WTC11 (cell line): ENCODE measurements at regions not wholly inside any gene's neighbourhood (a gene's known extent, or its start where the extent isn't known, plus 50 kb on each side); places are given as distances from the start of the nearest gene placed in this dataset.

Experiments
- ATAC-seq: fragments of 200-7000 bp; cut with Tn5 transposase; 2 replicates; pipeline ENCODE4 v1.10.0; 2021; ENCODE audit warnings: mild to moderate bottlenecking, moderate library complexity
- CTCF ChIA-PET: fragments of 300-600 bp; sonication (Branson Sonifier 250); formaldehyde crosslinking; loops from one replicate; lab custom pipeline; 2021; ENCODE audit warnings: antibody characterized with exemption; lab: Charles Lee
- POLR2A ChIA-PET: fragments of 350-600 bp; sonication (Branson Sonifier 250); formaldehyde crosslinking; loops from one replicate; lab custom pipeline; 2021; ENCODE audit warnings: antibody characterized with exemption; lab: Charles Lee
- DNase-seq: peaks from one replicate; pipeline ENCODE4 v3.0.0; 2021; ENCODE audit warnings: low spot score
- H3K27ac Mint-ChIP-seq: 2 replicates; pipeline ENCODE4 v1.8.0; 2021; ENCODE audit warnings: mixed read lengths
- H3K27me3 Mint-ChIP-seq: 2 replicates; pipeline ENCODE4 v1.8.0; 2021; ENCODE audit warnings: low read depth, mild to moderate bottlenecking, moderate library complexity, mixed read lengths
- H3K36me3 Mint-ChIP-seq: 2 replicates; pipeline ENCODE4 v1.8.0; 2021; ENCODE audit warnings: mixed read lengths
- H3K4me1 Mint-ChIP-seq: 2 replicates; pipeline ENCODE4 v1.8.0; 2022; ENCODE audit warnings: mixed read lengths
- H3K4me3 Mint-ChIP-seq: 2 replicates; pipeline ENCODE4 v1.8.0; 2021; ENCODE audit warnings: mild to moderate bottlenecking, moderate library complexity, mixed read lengths
- H3K9me3 Mint-ChIP-seq: 2 replicates; pipeline ENCODE4 v1.8.0; 2021; ENCODE audit warnings: mixed read lengths
- AFF4 ChIP-seq: sonication (generic); formaldehyde crosslinking; IDR thresholded peaks from 2 replicates; pipeline ENCODE4 v1.8.1; 2023; ENCODE audit warnings: mild to moderate bottlenecking, missing genetic modification reagents, borderline replicate concordance
- CREM ChIP-seq: sonication (generic); formaldehyde crosslinking; IDR thresholded peaks from 2 replicates; pipeline ENCODE4 v1.8.1; 2022; ENCODE audit warnings: mild to moderate bottlenecking, missing genetic modification reagents, moderate library complexity
- E2F1 ChIP-seq: sonication (generic); formaldehyde crosslinking; IDR thresholded peaks from 2 replicates; pipeline ENCODE4 v1.8.0; 2022; ENCODE audit warnings: mild to moderate bottlenecking, missing genetic modification reagents
- ELF4 ChIP-seq: sonication (generic); formaldehyde crosslinking; IDR thresholded peaks from 2 replicates; pipeline ENCODE4 v1.8.1; 2022; ENCODE audit warnings: low read depth, mild to moderate bottlenecking, moderate library complexity, missing genetic modification reagents
- EMX1 ChIP-seq: fragments of 250-450 bp; sonication (Bioruptor Pico); IDR thresholded peaks from 2 replicates; pipeline ENCODE4 v1.8.0; 2021; ENCODE audit warnings: mild to moderate bottlenecking
- HMGA2 ChIP-seq: fragments of 250-450 bp; sonication (Bioruptor Pico); IDR thresholded peaks from 2 replicates; pipeline ENCODE4 v1.4.0; 2021; ENCODE audit warnings: mild to moderate bottlenecking, moderate library complexity
- NR3C1 ChIP-seq: sonication (generic); formaldehyde crosslinking; conservative IDR thresholded peaks from 2 replicates; pipeline ENCODE4 v1.8.1; 2023; ENCODE audit warnings: low read depth, mild to moderate bottlenecking, missing genetic modification reagents
- PRRX2 ChIP-seq: fragments of 250-450 bp; sonication (Bioruptor Pico); IDR thresholded peaks from 2 replicates; pipeline ENCODE4 v1.8.0; 2021; ENCODE audit warnings: mild to moderate bottlenecking
- SP1 ChIP-seq: sonication (generic); formaldehyde crosslinking; conservative IDR thresholded peaks from 2 replicates; pipeline ENCODE4 v1.8.1; 2022; ENCODE audit warnings: missing genetic modification reagents
- TEAD1 ChIP-seq: sonication (generic); formaldehyde crosslinking; IDR thresholded peaks from 2 replicates; pipeline ENCODE4 v1.8.0; 2022; ENCODE audit warnings: mild to moderate bottlenecking, missing genetic modification reagents
- ZNF219 ChIP-seq: sonication (generic); formaldehyde crosslinking; IDR thresholded peaks from 2 replicates; pipeline ENCODE4 v1.8.0; 2023; ENCODE audit warnings: missing genetic modification reagents, mild to moderate bottlenecking, borderline replicate concordance
- ZNF396 ChIP-seq: fragments of 250-450 bp; sonication (Bioruptor Pico); IDR thresholded peaks from 2 replicates; pipeline ENCODE4 v1.8.0; 2021; ENCODE audit warnings: mild to moderate bottlenecking, moderate library complexity, borderline replicate concordance
- ZNF425 ChIP-seq: fragments of 250-450 bp; sonication (Bioruptor Pico); conservative IDR thresholded peaks from 2 replicates; pipeline ENCODE4 v1.9.0; 2021; ENCODE audit warnings: mild to moderate bottlenecking
- TF ChIP-seq, protein P1 (sequence below): sonication (generic); formaldehyde crosslinking; IDR thresholded peaks from 2 replicates; pipeline ENCODE4 v1.8.1; 2022; ENCODE audit warnings: low read depth, missing genetic modification reagents, borderline replicate concordance
- TF ChIP-seq, protein P2 (sequence below): fragments of 250-450 bp; sonication (Bioruptor Pico); IDR thresholded peaks from 2 replicates; pipeline ENCODE4 v2.1.2; 2022; ENCODE audit warnings: mild to moderate bottlenecking, moderate library complexity
- TF ChIP-seq, protein P3 (sequence below): sonication (generic); formaldehyde crosslinking; IDR thresholded peaks from 2 replicates; pipeline ENCODE4 v1.8.0; 2023; ENCODE audit warnings: mild to moderate bottlenecking, missing genetic modification reagents
- TF ChIP-seq, protein P4 (sequence below): fragments of 250-450 bp; sonication (Bioruptor Pico); IDR thresholded peaks from 2 replicates; pipeline ENCODE4 v1.8.0; 2021; ENCODE audit warnings: mild to moderate bottlenecking

- TF ChIP-seq, protein P1, sequence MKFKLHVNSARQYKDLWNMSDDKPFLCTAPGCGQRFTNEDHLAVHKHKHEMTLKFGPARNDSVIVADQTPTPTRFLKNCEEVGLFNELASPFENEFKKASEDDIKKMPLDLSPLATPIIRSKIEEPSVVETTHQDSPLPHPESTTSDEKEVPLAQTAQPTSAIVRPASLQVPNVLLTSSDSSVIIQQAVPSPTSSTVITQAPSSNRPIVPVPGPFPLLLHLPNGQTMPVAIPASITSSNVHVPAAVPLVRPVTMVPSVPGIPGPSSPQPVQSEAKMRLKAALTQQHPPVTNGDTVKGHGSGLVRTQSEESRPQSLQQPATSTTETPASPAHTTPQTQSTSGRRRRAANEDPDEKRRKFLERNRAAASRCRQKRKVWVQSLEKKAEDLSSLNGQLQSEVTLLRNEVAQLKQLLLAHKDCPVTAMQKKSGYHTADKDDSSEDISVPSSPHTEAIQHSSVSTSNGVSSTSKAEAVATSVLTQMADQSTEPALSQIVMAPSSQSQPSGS: no peak
- TF ChIP-seq, protein P2, sequence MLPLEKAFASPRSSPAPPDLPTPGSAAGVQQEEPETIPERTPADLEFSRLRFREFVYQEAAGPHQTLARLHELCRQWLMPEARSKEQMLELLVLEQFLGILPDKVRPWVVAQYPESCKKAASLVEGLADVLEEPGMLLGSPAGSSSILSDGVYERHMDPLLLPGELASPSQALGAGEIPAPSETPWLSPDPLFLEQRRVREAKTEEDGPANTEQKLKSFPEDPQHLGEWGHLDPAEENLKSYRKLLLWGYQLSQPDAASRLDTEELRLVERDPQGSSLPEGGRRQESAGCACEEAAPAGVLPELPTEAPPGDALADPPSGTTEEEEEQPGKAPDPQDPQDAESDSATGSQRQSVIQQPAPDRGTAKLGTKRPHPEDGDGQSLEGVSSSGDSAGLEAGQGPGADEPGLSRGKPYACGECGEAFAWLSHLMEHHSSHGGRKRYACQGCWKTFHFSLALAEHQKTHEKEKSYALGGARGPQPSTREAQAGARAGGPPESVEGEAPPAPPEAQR: no peak
- no peak for TF ChIP-seq PRRX2
- no peak for TF ChIP-seq E2F1 (CRISPR knock-in tag)
- no peak for TF ChIP-seq SP1
- TF ChIP-seq CREM (CRISPR knock-in tag): no peak
- no peak for TF ChIP-seq ELF4 (CRISPR knock-in tag)
These were observed 713.5 kb downstream of the AMY1C start (continued) for GRCh38 chr1:104463126-104463697.

DNA sequence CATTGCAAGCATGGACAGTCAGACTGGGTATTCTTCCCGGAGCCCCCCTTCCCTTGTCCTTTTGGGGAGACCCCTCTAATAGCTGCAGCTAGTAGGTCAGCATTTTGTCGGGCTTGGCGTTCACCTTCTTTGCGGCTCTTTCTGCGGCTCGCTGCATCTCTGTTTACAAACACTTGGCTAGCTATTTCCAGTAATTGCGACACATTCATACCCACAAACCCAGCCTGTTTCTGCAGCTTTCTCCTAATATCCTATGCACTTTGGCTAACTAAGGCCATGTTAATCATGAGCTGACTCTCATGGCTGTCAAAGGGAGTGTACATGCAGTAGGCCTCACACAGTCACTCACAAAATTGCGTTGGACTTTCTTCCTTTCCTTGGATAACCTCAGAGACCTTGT is 716.4 kb downstream of the AMY1C start:
- ChIA-PET CTCF (no interaction called here), POLR2A (no interaction called here)
- Mint-ChIP-seq H3K27me3 (peaks cover 3% of the 10 kb centered on the region; the same call in 1 of the 2 replicates), H3K27ac (no peak overlapping the region), H3K9me3 (peaks cover 49% of the 10 kb centered on the region), H3K4me3 (no peak overlapping the region), H3K36me3 (peaks cover 18% of the 10 kb centered on the region), H3K4me1 (no peaks in the 10 kb centered on the region)
- ATAC-seq: no peak
- TF ChIP-seq, protein P3, sequence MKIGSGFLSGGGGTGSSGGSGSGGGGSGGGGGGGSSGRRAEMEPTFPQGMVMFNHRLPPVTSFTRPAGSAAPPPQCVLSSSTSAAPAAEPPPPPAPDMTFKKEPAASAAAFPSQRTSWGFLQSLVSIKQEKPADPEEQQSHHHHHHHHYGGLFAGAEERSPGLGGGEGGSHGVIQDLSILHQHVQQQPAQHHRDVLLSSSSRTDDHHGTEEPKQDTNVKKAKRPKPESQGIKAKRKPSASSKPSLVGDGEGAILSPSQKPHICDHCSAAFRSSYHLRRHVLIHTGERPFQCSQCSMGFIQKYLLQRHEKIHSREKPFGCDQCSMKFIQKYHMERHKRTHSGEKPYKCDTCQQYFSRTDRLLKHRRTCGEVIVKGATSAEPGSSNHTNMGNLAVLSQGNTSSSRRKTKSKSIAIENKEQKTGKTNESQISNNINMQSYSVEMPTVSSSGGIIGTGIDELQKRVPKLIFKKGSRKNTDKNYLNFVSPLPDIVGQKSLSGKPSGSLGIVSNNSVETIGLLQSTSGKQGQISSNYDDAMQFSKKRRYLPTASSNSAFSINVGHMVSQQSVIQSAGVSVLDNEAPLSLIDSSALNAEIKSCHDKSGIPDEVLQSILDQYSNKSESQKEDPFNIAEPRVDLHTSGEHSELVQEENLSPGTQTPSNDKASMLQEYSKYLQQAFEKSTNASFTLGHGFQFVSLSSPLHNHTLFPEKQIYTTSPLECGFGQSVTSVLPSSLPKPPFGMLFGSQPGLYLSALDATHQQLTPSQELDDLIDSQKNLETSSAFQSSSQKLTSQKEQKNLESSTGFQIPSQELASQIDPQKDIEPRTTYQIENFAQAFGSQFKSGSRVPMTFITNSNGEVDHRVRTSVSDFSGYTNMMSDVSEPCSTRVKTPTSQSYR (CRISPR knock-in tag): no peak
- TF ChIP-seq TEAD1 (CRISPR knock-in tag): no peak
- TF ChIP-seq ELF4 (CRISPR knock-in tag): no peak
- TF ChIP-seq NR3C1 (CRISPR knock-in tag): no peak
- no peak for TF ChIP-seq EMX1 (CRISPR knock-in tag)
- no peak for TF ChIP-seq ZNF396 (CRISPR knock-in tag)
- TF ChIP-seq, protein P4, sequence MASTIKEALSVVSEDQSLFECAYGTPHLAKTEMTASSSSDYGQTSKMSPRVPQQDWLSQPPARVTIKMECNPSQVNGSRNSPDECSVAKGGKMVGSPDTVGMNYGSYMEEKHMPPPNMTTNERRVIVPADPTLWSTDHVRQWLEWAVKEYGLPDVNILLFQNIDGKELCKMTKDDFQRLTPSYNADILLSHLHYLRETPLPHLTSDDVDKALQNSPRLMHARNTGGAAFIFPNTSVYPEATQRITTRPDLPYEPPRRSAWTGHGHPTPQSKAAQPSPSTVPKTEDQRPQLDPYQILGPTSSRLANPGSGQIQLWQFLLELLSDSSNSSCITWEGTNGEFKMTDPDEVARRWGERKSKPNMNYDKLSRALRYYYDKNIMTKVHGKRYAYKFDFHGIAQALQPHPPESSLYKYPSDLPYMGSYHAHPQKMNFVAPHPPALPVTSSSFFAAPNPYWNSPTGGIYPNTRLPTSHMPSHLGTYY (CRISPR knock-in tag): no peak
- no peak for TF ChIP-seq HMGA2 (CRISPR knock-in tag)
- no peak for TF ChIP-seq AFF4 (CRISPR knock-in tag)
- TF ChIP-seq ZNF219 (CRISPR knock-in tag): no peak
- TF ChIP-seq ZNF425 (CRISPR knock-in tag): no peak
- DNase-seq: no peak
